ENCODE measurements at regions not wholly inside any gene's neighbourhood (a gene's known extent, or its start where the extent isn't known, plus 50 kb on each side); places are given as distances from the start of the nearest gene placed in this dataset.

DNA sequence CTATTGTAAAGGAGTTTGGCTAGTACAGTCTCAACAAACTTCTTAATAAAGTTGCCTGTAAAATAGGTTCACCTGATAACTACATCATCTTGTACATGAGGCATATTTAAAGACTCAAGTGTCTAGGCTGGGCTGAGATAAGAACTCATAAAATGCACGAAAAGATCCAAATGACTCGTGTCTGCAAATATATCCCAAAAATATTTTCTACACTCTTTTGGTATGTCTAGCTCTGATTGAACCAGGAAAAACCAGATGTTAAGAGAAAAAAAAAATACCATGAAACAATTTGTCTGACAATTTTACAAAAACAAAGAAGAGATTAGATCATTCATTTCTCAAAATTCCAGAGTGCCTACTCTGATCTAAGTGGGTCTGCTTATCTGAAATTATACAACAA lies 166.9 kb upstream of the OSR1 start:
- Histone ChIP-seq H3K36me3 (ENCODE audit: control insufficient read depth in 2 of 2, insufficient read depth in 1 of 2, low read length in 2 of 2) (no peaks in the 10 kb centered on the region), H3K4me3 (ENCODE audit: low read depth, low read length) (no peak overlapping the region), H3K9me3 (ENCODE audit: control insufficient read depth, insufficient read depth, low read depth, low read length) (no peaks in the 10 kb centered on the region), H3K27ac (ENCODE audit: extremely low read depth, low read depth, low read length) (no peak overlapping the region), H3K4me1 (ENCODE audit: control insufficient read depth, insufficient read depth, low read length) (no peaks in the 10 kb centered on the region)
- POLR2A ChIA-PET: no interaction called here
- CTCF ChIA-PET: interaction anchor here (0.5 to 0.6 kb wide), 2 partner anchors 104 to 338 kb away, joined by 3 to 4 read pairs; no protein-coding TSS in a partner anchor
- no peak for TF ChIP-seq FEZF1 (tag by site-specific recombination; IDR thresholded peaks at IDR 0.05)

- POLR2A ChIA-PET: no interaction called here
- Histone ChIP-seq H3K27ac (ENCODE audit: extremely low read depth, low read depth, low read length) (no peak overlapping the region), H3K9me3 (ENCODE audit: control insufficient read depth, insufficient read depth, low read depth, low read length) (no peaks in the 10 kb centered on the region), H3K4me1 (ENCODE audit: control insufficient read depth, insufficient read depth, low read length) (no peaks in the 10 kb centered on the region), H3K4me3 (ENCODE audit: low read depth, low read length) (no peak overlapping the region), H3K36me3 (ENCODE audit: control insufficient read depth in 2 of 2, insufficient read depth in 1 of 2, low read length in 2 of 2) (no peaks in the 10 kb centered on the region)
- no peak for TF ChIP-seq INSM2 (tag by site-specific recombination; IDR thresholded peaks at IDR 0.05)
- TF ChIP-seq SCRT1 (tag by site-specific recombination; IDR thresholded peaks at IDR 0.05; ENCODE audit: borderline replicate concordance): no peak
- TF ChIP-seq, protein P1, sequence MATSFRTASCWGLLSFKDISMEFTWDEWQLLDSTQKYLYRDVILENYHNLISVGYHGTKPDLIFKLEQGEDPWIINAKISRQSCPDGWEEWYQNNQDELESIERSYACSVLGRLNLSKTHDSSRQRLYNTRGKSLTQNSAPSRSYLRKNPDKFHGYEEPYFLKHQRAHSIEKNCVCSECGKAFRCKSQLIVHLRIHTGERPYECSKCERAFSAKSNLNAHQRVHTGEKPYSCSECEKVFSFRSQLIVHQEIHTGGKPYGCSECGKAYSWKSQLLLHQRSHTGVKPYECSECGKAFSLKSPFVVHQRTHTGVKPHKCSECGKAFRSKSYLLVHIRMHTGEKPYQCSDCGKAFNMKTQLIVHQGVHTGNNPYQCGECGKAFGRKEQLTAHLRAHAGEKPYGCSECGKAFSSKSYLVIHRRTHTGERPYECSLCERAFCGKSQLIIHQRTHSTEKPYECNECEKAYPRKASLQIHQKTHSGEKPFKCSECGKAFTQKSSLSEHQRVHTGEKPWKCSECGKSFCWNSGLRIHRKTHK (tag by site-specific recombination; IDR thresholded peaks at IDR 0.05): no peak
- no peak for TF ChIP-seq ZEB2 (tag by site-specific recombination; IDR thresholded peaks at IDR 0.05)
- TF ChIP-seq ZNF530 (tag by site-specific recombination; IDR thresholded peaks at IDR 0.05; ENCODE audit: low read depth): no peak
- TF ChIP-seq REPIN1 (tag by site-specific recombination; IDR thresholded peaks at IDR 0.05; ENCODE audit: low read depth): no peak
- no peak for TF ChIP-seq ZBTB48 (tag by site-specific recombination; IDR thresholded peaks at IDR 0.05)
- TF ChIP-seq ZNF561 (tag by site-specific recombination; IDR thresholded peaks at IDR 0.05; ENCODE audit: borderline replicate concordance): no peak
- no peak for TF ChIP-seq ZNF223 (tag by site-specific recombination; IDR thresholded peaks at IDR 0.05)
- TF ChIP-seq ZNF529 (tag by site-specific recombination; IDR thresholded peaks at IDR 0.05; ENCODE audit: insufficient replicate concordance): no peak
- TF ChIP-seq ZNF157 (tag by site-specific recombination; IDR thresholded peaks at IDR 0.05): no peak
- TF ChIP-seq ZNF677 (tag by site-specific recombination; IDR thresholded peaks at IDR 0.05): no peak
- TF ChIP-seq, protein P2, sequence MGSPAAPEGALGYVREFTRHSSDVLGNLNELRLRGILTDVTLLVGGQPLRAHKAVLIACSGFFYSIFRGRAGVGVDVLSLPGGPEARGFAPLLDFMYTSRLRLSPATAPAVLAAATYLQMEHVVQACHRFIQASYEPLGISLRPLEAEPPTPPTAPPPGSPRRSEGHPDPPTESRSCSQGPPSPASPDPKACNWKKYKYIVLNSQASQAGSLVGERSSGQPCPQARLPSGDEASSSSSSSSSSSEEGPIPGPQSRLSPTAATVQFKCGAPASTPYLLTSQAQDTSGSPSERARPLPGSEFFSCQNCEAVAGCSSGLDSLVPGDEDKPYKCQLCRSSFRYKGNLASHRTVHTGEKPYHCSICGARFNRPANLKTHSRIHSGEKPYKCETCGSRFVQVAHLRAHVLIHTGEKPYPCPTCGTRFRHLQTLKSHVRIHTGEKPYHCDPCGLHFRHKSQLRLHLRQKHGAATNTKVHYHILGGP (tag by site-specific recombination; IDR thresholded peaks at IDR 0.05): no peak
- no peak for TF ChIP-seq ZNF830 (tag by site-specific recombination; IDR thresholded peaks at IDR 0.05; ENCODE audit: low read depth)
- no peak for TF ChIP-seq ZNF518A (tag by site-specific recombination; conservative IDR thresholded peaks at IDR 0.05; ENCODE audit: low read depth)
- no peak for TF ChIP-seq ZNF133 (tag by site-specific recombination; IDR thresholded peaks at IDR 0.05)
- TF ChIP-seq ZNF747 (tag by site-specific recombination; IDR thresholded peaks at IDR 0.05): no peak
- no peak for TF ChIP-seq ZNF501 (tag by site-specific recombination; IDR thresholded peaks at IDR 0.05)
- no peak for TF ChIP-seq KLF17 (tag by site-specific recombination; IDR thresholded peaks at IDR 0.05)
- CTCF ChIA-PET: no interaction called here
These were observed 160.6 kb upstream of the OSR1 start for GRCh38 chr2:19519045-19519444.
